Pancreas (tissue), 10 donors: ENCODE measurements at regions not wholly inside any gene's neighbourhood (a gene's known extent, or its start where the extent isn't known, plus 50 kb on each side); places are given as distances from the start of the nearest gene placed in this dataset.

ENCODE experiments used
- ATAC-seq, 4 donors: fragments of 200-7000 bp; cut with Tn5 transposase; one replicate each; pipeline versions ENCODE4 v1.8.0 to v1.9.1; 2020; ENCODE audit warnings: mild to moderate bottlenecking in 4 of 4, moderate library complexity in 4 of 4
- DNase-seq, 6 donors: peaks; one replicate each; pipeline ENCODE4 v3.0.0-alpha.2; 2020
- FAIRE-seq: peaks from 2 replicates; lab custom pipeline; 2012; peaks lifted over from hg19 to GRCh38; lab: Jason Lieb, UNC
- H3K27ac ChIP-seq, 4 donors: fragments of 200-600 bp; sonication (generic); 1 replicate in 3 of 4; 2 replicates in 1 of 4; pipeline versions ENCODE4 v1.5.0 to v1.8.0; 2020
- H3K27me3 ChIP-seq, 4 donors: fragments of 200-600 bp; one replicate each; pipeline ENCODE4 v1.8.0; 2021
- H3K36me3 ChIP-seq, 3 donors: fragments of 200-600 bp; sonication (generic) in 1 of 3; one replicate each; pipeline versions ENCODE4 v1.5.0 to v1.8.0; 2020 to 2021
- H3K4me1 ChIP-seq, 3 donors: fragments of 200-600 bp; one replicate each; pipeline ENCODE4 v1.8.0; 2021
- H3K4me3 ChIP-seq, 4 donors: fragments of 200-600 bp; sonication (generic) in 2 of 4; one replicate each; pipeline versions ENCODE4 v1.5.0 to v1.8.0; 2020 to 2021
- H3K9me3 ChIP-seq, 4 donors: fragments of 200-600 bp; one replicate each; pipeline ENCODE4 v1.8.0; 2021
- WGBS, 2 donors: extraction: QIAGEN DNeasy Blood & Tissue Kit; methylation state at CpG; one replicate each; pipeline ENCODE4 v1.1.7; 2013; 5-methylcytosine and 5-hydroxymethylcytosine counted together
- intact Hi-C, 3 donors: fragments of 100-400 bp; cut with DNase I; formaldehyde crosslinking; loops; one replicate each; pipeline versions ENCODE4 v1.11.1 to v1.14.2; 2022
- TF ChIP-seq, protein P1 (sequence below), 4 donors: fragments of 200-600 bp; sonication (generic) in 3 of 4; IDR thresholded peaks; one replicate each; pipeline versions ENCODE4 v1.5.0 to v1.8.0; 2021; ENCODE audit warnings: antibody characterized with exemption in 4 of 4
- donor health status: healthy with polysubstance abuse.
- donor health status: DM: no; HTN: no; CAD: no; lungs with moderate emphysema.
- donor health status: DM: no; HTN: no; CAD: no.
- donor health status: control.
- donor health status: control.
- donor health status: Bipolar disorder and iron deficiency.
- donor health status: DM: yes; HTN: yes; CAD: no.
- donor health status: DM: no; HTN: no; CAD: no.
- donor health status: DM: no; HTN: no; CAD: no.
- donor health status: DM: yes; HTN: yes; CAD: no.

DNA sequence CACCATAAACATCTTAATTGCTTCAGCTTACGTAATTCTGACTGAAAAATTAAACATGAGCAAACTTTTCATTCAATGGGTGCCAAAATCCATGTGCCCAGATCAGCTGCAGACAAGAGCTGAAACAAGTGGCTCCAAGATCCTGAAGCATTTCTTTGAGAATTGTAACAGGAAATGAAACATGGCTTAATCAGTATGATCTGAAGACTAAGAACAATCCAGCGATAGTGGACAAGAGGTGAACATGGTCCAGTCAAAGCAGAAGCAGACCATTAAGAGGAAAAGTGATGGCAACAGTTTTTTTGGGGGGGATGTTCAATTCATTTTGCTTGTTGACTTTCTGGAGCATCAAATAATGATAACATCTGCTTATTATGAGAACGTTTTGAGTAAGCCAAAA lies 1964.5 kb upstream of the RAG2 start:
- no peak for FAIRE-seq

DNA sequence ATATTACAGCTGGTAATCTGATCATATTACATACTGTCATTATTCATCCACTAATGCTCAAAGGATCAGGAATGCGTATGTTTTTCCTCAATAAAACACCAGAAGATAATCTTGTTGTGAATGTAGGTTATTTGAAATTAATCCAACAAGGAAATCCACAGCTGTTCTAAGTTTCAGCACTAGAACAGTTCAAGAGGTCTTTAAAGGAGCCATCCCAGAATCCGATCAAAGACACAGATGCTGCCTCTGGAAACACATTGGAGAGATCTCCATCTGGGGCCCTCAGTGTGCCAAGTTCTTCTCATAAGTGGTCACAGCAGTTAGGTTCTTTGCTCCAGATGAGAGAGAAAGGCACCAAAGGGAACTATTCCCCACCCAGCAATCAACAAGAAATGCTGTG lies 1955.1 kb upstream of the RAG2 start:
- no peak overlapping the region for H3K4me3 ChIP-seq
- H3K9me3 ChIP-seq: no peaks in the 10 kb centered on the region
- ATAC-seq (no peak), DNase-seq (no peak), FAIRE-seq (no peak)
- TF ChIP-seq, protein P1, sequence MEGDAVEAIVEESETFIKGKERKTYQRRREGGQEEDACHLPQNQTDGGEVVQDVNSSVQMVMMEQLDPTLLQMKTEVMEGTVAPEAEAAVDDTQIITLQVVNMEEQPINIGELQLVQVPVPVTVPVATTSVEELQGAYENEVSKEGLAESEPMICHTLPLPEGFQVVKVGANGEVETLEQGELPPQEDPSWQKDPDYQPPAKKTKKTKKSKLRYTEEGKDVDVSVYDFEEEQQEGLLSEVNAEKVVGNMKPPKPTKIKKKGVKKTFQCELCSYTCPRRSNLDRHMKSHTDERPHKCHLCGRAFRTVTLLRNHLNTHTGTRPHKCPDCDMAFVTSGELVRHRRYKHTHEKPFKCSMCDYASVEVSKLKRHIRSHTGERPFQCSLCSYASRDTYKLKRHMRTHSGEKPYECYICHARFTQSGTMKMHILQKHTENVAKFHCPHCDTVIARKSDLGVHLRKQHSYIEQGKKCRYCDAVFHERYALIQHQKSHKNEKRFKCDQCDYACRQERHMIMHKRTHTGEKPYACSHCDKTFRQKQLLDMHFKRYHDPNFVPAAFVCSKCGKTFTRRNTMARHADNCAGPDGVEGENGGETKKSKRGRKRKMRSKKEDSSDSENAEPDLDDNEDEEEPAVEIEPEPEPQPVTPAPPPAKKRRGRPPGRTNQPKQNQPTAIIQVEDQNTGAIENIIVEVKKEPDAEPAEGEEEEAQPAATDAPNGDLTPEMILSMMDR (IDR thresholded peaks at IDR 0.05): no peak
- H3K27me3 ChIP-seq: peaks cover 0 to 4% (median 0%) of the 10 kb centered on the region in 4 donors
- intact Hi-C loops: no loop called here
- 44 to 55% methylated on average over 2 of the region's 2 CpGs for WGBS, 2 donors
- H3K4me1 ChIP-seq: no peaks in the 10 kb centered on the region
- no peak overlapping the region for H3K27ac ChIP-seq
- no peaks in the 10 kb centered on the region for H3K36me3 ChIP-seq

More for the DNA sequence above, 1964.5 kb upstream of the RAG2 start:
- Histone ChIP-seq H3K36me3 (no peaks in the 10 kb centered on the region), H3K27ac (no peak overlapping the region), H3K4me3 (no peak overlapping the region), H3K4me1 (no peaks in the 10 kb centered on the region), H3K27me3 (no peaks in the 10 kb centered on the region), H3K9me3 (no peaks in the 10 kb centered on the region)
- intact Hi-C loops: no loop called here
- TF ChIP-seq, protein P1 (IDR thresholded peaks at IDR 0.05): no peak
- 35 to 53% methylated on average over 3 of the region's 3 CpGs for WGBS, 2 donors
- no peak for DNase-seq
- no peak for ATAC-seq

DNA sequence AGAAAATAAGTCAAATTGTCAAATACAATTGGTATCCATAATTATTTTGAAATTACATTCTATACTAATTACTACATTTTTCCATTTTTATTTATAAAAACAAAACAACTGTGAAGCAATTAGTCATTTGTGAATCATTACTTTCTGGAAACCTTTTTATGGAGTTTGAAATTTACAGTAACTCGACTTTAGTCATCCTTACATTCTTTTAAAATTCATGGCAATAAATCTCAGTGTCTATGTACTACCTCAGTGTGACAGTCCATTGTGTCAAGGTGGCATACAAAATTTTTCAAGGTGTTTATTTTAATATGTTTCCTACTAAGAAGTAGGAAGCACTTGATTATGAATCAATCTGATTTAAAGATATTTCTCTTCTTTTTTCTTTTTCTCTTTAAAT lies 1949.4 kb upstream of the RAG2 start:
- H3K36me3 ChIP-seq: no peaks in the 10 kb centered on the region
- FAIRE-seq: no peak
- TF ChIP-seq, protein P1 (IDR thresholded peaks at IDR 0.05): no peak
- intact Hi-C loops: no loop called here
- H3K4me1 ChIP-seq: no peaks in the 10 kb centered on the region
- WGBS, 2 donors: 46 to 54% methylated on average over 1 of the region's 1 CpG
- H3K27me3 ChIP-seq: no peaks in the 10 kb centered on the region
- no peaks in the 10 kb centered on the region for H3K9me3 ChIP-seq
- no peak overlapping the region for H3K4me3 ChIP-seq
- no peak for ATAC-seq
- DNase-seq: no peak
- no peak overlapping the region for H3K27ac ChIP-seq

DNA sequence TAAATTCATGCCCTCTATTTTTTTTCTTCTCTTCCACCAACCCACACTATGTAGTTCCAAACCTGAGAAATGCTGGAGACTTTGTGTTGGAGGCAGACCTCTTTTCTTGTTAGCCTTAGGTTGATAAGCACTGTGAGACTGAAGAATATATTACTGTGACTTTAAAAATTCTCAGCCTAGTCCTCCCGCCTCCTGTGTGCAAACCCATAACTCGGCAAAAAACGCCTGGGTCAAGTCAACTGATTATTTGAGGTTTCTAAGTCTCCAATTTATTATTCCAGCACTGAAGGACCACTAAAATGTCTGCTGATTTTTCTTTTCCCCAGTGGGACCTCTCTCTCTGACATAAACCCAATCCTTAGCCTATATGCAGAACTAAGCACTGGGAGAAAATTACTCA lies 1946.0 kb upstream of the RAG2 start:
- no peaks in the 10 kb centered on the region for H3K27me3 ChIP-seq
- H3K9me3 ChIP-seq: no peaks in the 10 kb centered on the region
- no peak for FAIRE-seq
- H3K4me1 ChIP-seq: no peaks in the 10 kb centered on the region
- no peak for DNase-seq
- H3K4me3 ChIP-seq: no peak overlapping the region
- WGBS, 2 donors: 47 to 56% methylated on average over 3 of the region's 3 CpGs
- no peaks in the 10 kb centered on the region for H3K36me3 ChIP-seq
- H3K27ac ChIP-seq: no peak overlapping the region
- TF ChIP-seq, protein P1 (IDR thresholded peaks at IDR 0.05): no peak
- ATAC-seq: no peak
- intact Hi-C loops: no loop called here

DNA sequence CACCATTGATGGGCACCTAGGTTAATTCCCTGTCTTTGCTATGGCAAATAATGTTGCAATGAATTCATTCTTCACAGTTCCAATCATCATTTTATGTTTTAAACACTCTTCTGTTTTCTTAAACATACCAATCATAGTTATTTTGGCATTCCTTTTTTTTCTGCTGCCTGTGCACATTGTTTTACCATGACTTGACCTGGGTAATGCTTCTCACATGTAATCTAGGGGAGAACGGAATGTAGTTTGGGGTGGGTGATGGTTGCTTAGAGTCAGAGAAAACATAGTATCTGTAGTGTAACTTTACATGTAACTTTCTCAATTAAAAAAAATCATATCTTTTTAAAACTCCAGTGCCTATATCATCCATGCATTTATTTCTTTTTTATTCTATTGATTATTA lies 1945.3 kb upstream of the RAG2 start:
- intact Hi-C loops: no loop called here
- 69 to 79% methylated on average over 1 of the region's 1 CpG for WGBS, 2 donors
- Histone ChIP-seq H3K27ac (no peak overlapping the region), H3K36me3 (no peaks in the 10 kb centered on the region), H3K9me3 (no peaks in the 10 kb centered on the region), H3K4me3 (no peak overlapping the region), H3K4me1 (no peaks in the 10 kb centered on the region), H3K27me3 (no peaks in the 10 kb centered on the region)
- no peak for FAIRE-seq
- DNase-seq: no peak
- TF ChIP-seq, protein P1 (IDR thresholded peaks at IDR 0.05): no peak
- no peak for ATAC-seq
